Lower leg skin (tissue), 3 donors: ENCODE measurements at regions not wholly inside any gene's neighbourhood (a gene's known extent, or its start where the extent isn't known, plus 50 kb on each side); places are given as distances from the start of the nearest gene placed in this dataset.

Experiments used
- CTCF ChIP-seq, 3 donors: fragments of 450-650 bp; IDR thresholded peaks; one replicate each; pipeline ENCODE4 v1.5.1; 2016; ENCODE audit warnings: antibody characterized with exemption in 3 of 3, mild to moderate bottlenecking in 3 of 3, moderate library complexity in 2 of 3
- POLR2A ChIP-seq, 2 donors: fragments of 450-650 bp; IDR thresholded peaks; one replicate each; pipeline ENCODE4 v1.6.1; 2016 to 2017; ENCODE audit warnings: antibody characterized with exemption in 2 of 2, mild to moderate bottlenecking in 1 of 2, moderate library complexity in 1 of 2

DNA sequence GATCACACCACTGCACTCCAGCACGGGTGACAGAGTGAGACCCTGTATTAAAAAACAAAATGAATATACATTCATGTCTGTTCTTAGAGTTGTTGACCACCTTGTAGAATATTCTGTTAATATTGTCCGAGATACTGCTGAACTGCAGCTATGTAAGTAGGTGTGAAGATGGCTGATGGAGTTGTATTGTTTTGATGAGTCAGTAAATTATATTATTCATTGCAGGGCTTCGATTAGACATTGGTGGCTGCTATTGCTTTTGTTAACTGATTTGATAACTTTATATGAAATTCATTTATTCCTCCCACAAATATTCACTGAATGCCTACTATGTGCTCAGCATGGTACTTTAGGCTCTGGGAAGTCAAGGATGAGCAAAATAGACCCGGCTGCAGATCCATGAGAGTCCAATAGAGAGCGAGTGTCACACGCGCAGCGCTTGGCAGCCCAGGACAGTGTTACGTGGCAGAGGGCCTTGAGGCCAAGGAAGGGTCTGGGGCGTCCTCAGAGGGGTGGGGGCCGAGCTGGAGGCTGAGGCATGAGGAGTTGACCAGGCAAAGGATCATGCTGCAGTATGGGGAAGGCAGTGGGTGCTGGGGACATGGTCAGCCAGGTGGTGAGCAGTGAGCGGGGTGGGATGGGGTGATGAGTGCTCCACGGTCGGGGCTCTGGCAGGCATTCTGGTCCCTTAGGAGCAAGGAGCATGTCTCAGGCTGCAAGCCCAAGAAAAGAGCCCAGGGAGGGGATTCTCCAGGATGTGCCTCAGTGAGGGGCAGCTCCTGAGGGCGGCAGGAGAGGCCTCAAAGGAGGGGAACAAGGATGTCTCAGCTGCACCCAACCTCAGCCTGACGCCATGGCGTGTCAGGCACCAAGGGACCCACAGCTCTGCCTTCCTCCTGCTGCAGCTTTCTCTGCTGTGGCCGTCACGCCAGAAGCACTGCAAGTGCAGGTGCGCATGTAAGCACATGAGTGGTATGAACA is 243.5 kb downstream of the GADD45G start:
- TF ChIP-seq POLR2A (IDR thresholded peaks at IDR 0.05) (no peak), CTCF (IDR thresholded peaks at IDR 0.05) (no peak)
